ENCODE measurements at regions not wholly inside any gene's neighbourhood (a gene's known extent, or its start where the extent isn't known, plus 50 kb on each side); places are given as distances from the start of the nearest gene placed in this dataset.

DNA sequence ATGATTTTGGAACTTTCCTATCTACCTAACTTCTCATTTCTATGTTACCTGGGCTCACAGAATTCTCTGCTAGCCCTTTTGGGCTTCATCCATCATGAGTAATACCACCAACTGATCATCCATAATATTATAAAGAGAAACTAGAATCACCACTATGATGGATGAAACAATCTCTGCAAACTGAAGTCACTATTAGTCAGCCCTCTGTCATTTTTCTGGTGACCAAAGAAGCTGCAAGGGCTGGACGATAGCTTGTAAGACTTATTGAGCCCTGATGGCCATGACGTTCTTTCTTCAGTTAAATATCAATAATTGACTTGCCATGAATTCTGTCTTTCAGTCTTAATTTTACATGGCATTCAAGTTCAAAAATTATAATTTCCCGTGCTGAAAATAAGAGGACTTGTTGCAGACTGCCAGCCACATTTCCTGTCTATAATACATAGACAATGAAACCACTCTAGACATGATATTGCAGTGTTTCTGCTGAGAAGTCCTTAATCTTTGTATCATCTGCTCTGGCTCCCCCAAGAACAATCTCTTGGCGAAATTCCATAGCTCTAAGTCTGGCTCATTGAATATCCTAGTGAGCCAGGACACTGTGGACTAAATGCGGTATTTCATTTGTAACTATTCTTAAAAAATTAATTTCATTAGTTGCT, 655.0 kb upstream of the CAMK1G start:
- no peaks in the 10 kb centered on the region for H3K27me3 ChIP-seq (replicated peaks; ENCODE audit: insufficient read depth)
- H3K4me1 ChIP-seq (ENCODE audit: control insufficient read depth in 1 of 2, low read depth in 2 of 2): no peaks in the 10 kb centered on the region
- no peaks in the 10 kb centered on the region for H3K9me3 ChIP-seq
- no peak overlapping the region for H3K4me3 ChIP-seq
- TF ChIP-seq, protein P1, sequence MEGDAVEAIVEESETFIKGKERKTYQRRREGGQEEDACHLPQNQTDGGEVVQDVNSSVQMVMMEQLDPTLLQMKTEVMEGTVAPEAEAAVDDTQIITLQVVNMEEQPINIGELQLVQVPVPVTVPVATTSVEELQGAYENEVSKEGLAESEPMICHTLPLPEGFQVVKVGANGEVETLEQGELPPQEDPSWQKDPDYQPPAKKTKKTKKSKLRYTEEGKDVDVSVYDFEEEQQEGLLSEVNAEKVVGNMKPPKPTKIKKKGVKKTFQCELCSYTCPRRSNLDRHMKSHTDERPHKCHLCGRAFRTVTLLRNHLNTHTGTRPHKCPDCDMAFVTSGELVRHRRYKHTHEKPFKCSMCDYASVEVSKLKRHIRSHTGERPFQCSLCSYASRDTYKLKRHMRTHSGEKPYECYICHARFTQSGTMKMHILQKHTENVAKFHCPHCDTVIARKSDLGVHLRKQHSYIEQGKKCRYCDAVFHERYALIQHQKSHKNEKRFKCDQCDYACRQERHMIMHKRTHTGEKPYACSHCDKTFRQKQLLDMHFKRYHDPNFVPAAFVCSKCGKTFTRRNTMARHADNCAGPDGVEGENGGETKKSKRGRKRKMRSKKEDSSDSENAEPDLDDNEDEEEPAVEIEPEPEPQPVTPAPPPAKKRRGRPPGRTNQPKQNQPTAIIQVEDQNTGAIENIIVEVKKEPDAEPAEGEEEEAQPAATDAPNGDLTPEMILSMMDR (IDR thresholded peaks at IDR 0.05): no peak
- DNase-seq (ENCODE audit: low spot score) (no peak), ATAC-seq (ENCODE audit: insufficient number of reproducible peaks, low FRiP score, low read depth) (no peak)
- H3K27ac ChIP-seq: no peak overlapping the region
- no peaks in the 10 kb centered on the region for H3K36me3 ChIP-seq

DNA sequence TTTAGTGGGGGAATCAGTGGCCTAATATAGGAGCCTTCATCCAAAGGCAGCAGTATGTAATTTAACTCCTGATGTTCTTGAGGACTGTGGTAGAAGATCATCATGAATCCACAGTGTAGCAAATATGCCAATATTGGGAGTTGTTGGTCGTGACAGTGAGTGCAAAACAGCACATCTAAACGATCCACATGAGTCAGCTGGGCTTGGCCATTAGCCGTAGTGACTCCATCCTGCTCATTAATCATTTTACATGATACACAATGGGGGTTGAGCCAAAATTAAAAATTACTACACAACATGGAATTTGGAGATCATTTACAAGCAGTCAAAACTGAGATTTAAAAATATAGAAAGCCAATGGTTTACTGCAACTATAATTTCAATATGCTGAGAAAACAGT, 653.9 kb upstream of the CAMK1G start:
- Histone ChIP-seq H3K4me3 (no peak overlapping the region), H3K9me3 (no peaks in the 10 kb centered on the region), H3K36me3 (no peaks in the 10 kb centered on the region), H3K4me1 (ENCODE audit: control insufficient read depth in 1 of 2, low read depth in 2 of 2) (no peaks in the 10 kb centered on the region), H3K27me3 (replicated peaks; ENCODE audit: insufficient read depth) (no peaks in the 10 kb centered on the region), H3K27ac (no peak overlapping the region)
- DNase-seq (ENCODE audit: low spot score) (no peak), ATAC-seq (ENCODE audit: insufficient number of reproducible peaks, low FRiP score, low read depth) (no peak)
- TF ChIP-seq, protein P1 (IDR thresholded peaks at IDR 0.05): no peak

DNA sequence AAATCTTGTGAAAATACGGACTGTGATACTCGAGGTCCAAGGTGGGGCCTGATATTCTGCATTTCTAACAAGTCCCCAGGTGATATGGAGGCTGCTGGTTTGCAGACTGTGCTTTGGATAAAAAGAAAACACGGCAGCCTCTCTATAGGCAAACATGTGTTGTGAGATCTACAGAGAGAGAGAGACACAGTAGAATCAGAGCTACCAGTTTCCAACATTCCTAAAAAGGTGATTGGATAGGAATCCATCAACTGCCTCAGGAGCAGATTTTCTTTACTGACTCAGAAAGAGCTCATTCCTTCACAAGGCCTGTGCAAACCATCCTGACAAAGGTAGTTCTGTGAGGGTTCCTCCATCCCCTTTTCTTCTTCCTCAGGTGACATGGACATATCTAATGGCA, 651.6 kb upstream of the CAMK1G start:
- no peaks in the 10 kb centered on the region for H3K36me3 ChIP-seq
- no peaks in the 10 kb centered on the region for H3K4me1 ChIP-seq (ENCODE audit: control insufficient read depth in 1 of 2, low read depth in 2 of 2)
- no peaks in the 10 kb centered on the region for H3K9me3 ChIP-seq
- H3K27ac ChIP-seq: no peak overlapping the region
- no peak for DNase-seq (ENCODE audit: low spot score)
- H3K27me3 ChIP-seq (replicated peaks; ENCODE audit: insufficient read depth): no peaks in the 10 kb centered on the region
- no peak for ATAC-seq (ENCODE audit: insufficient number of reproducible peaks, low FRiP score, low read depth)
- H3K4me3 ChIP-seq: no peak overlapping the region
- TF ChIP-seq, protein P1 (IDR thresholded peaks at IDR 0.05): no peak

DNA sequence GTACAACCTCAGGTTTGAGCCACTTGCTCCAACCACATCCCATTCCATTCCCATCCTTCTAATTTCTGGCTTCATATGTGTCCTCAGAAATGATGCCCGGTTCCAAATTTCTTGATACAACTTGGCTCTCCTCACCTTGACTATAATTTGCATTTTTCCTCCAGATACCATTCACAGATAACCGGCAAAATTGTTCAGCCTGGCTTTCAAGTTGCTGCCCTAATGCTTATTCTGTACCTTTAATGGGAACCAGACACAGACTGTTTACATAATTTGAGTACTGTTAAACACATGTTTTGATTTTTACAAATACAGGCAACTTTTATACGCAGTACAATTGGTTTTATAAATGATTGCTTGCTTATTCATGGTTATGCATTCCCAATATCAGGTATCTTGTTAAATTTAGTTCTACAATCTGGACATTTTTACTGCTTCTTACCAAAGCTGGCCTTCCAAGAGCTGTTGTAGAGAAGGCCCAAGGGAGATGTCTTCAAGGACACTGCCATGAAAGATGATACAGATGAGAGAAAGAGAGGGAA, 649.5 kb upstream of the CAMK1G start:
- Histone ChIP-seq H3K4me1 (ENCODE audit: control insufficient read depth in 1 of 2, low read depth in 2 of 2) (no peaks in the 10 kb centered on the region), H3K27me3 (replicated peaks; ENCODE audit: insufficient read depth) (no peaks in the 10 kb centered on the region), H3K27ac (no peak overlapping the region), H3K4me3 (no peak overlapping the region), H3K36me3 (no peaks in the 10 kb centered on the region), H3K9me3 (no peaks in the 10 kb centered on the region)
- ATAC-seq (ENCODE audit: insufficient number of reproducible peaks, low FRiP score, low read depth) (no peak), DNase-seq (ENCODE audit: low spot score) (no peak)
- TF ChIP-seq, protein P1 (IDR thresholded peaks at IDR 0.05): no peak

DNA sequence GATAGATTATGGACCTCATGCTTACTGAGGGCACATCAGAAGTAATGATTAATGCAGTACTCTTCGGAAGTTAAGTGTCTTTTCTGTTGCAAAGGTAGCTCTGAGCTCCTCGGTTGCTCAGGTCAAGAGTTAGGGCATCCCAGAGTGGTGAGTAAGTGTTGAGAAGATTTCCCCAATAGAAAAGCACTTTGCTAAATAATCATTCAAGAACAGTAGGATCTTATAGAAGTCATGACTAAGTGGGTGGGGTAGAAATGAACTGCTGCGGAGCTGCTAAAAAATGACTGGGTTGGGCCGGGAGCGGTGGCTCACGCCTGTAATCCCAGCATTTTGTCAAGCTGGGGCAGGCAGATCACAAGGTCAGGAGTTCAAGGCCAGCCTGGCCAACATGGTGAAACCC, 648.6 kb upstream of the CAMK1G start:
- ATAC-seq (ENCODE audit: insufficient number of reproducible peaks, low FRiP score, low read depth) (no peak), DNase-seq (ENCODE audit: low spot score) (no peak)
- no peaks in the 10 kb centered on the region for H3K36me3 ChIP-seq
- H3K4me3 ChIP-seq: no peak overlapping the region
- no peaks in the 10 kb centered on the region for H3K27me3 ChIP-seq (replicated peaks; ENCODE audit: insufficient read depth)
- H3K9me3 ChIP-seq: no peaks in the 10 kb centered on the region
- no peak overlapping the region for H3K27ac ChIP-seq
- TF ChIP-seq, protein P1 (IDR thresholded peaks at IDR 0.05): no peak
- no peaks in the 10 kb centered on the region for H3K4me1 ChIP-seq (ENCODE audit: control insufficient read depth in 1 of 2, low read depth in 2 of 2)

Measured in thoracic aorta (tissue), 2 donors.